HCT116 (cell line): ENCODE measurements at regions not wholly inside any gene's neighbourhood (a gene's known extent, or its start where the extent isn't known, plus 50 kb on each side); places are given as distances from the start of the nearest gene placed in this dataset.

Experiments used
- ATAC-seq: fragments of 200-7000 bp; cut with Tn5 transposase; 2 replicates; pipeline ENCODE4 v1.9.1; 2020; ENCODE audit warnings: mild to moderate bottlenecking, moderate library complexity
- BruUV-seq: library from RNA; stranded (reverse); fragments of 400-500 nt; replicated peaks from 2 replicates; lab custom pipeline; 2021; lab: Mats Ljungman, UMichigan
- CTCF ChIA-PET: fragments of 300-600 bp; sonication (Branson Sonifier 250); formaldehyde crosslinking; loops from one replicate; lab custom pipeline; 2021; ENCODE audit warnings: antibody characterized with exemption; lab: Charles Lee
- POLR2A ChIA-PET: fragments of 300-600, 350-600 bp; sonication (Branson Sonifier 250); formaldehyde crosslinking; loops from one replicate; lab custom pipeline; 2021; ENCODE audit warnings: antibody characterized with exemption; lab: Charles Lee
- RAD21 ChIA-PET, 2 experiments: fragments of 300-600 bp; sonication (Branson Sonifier 250); formaldehyde crosslinking; loops; one replicate each; lab custom pipeline; 2023; ENCODE audit warnings: low total read pairs in 2 of 2; ENCODE audit not compliant: uncharacterized antibody in 2 of 2, unreplicated experiment in 2 of 2, low non-redundant PET in 1 of 2; lab: Charles Lee
- DNase-seq: peaks from one replicate; pipeline ENCODE4 v3.0.0-alpha.2; 2010; ENCODE audit warnings: low read depth, low spot score
- H2AFZ ChIP-seq: fragments of 200-600 bp; shearing (Covaris generic), sonication (generic); 2 replicates; pipeline ENCODE4 v1.6.1; 2017; ENCODE audit warnings: low read depth, mixed run types, mixed read lengths, antibody characterized with exemption, low read length; ENCODE audit not compliant: poor library complexity, severe bottlenecking
- H3K27ac ChIP-seq: 2 replicates; pipeline ENCODE4 v1.5.1; 2012; ENCODE audit warnings: low read depth, low read length
- H3K27me3 ChIP-seq: fragments of 200-600 bp; sonication (generic); 2 replicates; pipeline ENCODE4 v1.6.1; 2016; ENCODE audit warnings: mixed run types, low read length, mixed read lengths; ENCODE audit not compliant: insufficient read depth
- H3K36me3 ChIP-seq, 2 experiments: fragments of 200-500 bp in 1 of 2; fragments of 200-600 bp in 1 of 2; sonication (Bioruptor generic) in 1 of 2; sonication (generic) in 1 of 2; 2 replicates each; pipeline versions ENCODE4 v1.5.1 to v1.6.1; 2014 to 2016; ENCODE audit warnings: low read length in 2 of 2, inconsistent platforms in 1 of 2, mixed read lengths in 1 of 2, mixed run types in 1 of 2; ENCODE audit not compliant: insufficient read depth in 2 of 2, control insufficient read depth in 1 of 2
- H3K4me1 ChIP-seq, 2 experiments: fragments of 200-600 bp in 1 of 2; sonication (generic) in 1 of 2; 2 replicates each; pipeline versions ENCODE4 v1.5.1 to v1.6.1; 2012 to 2017; ENCODE audit warnings: low read length in 2 of 2, inconsistent platforms in 1 of 2, mild to moderate bottlenecking in 1 of 2, mixed read lengths in 1 of 2, mixed run types in 1 of 2, moderate library complexity in 1 of 2; ENCODE audit not compliant: insufficient read depth in 2 of 2, control insufficient read depth in 1 of 2
- H3K4me2 ChIP-seq: fragments of 200-600 bp; sonication (generic); 2 replicates; pipeline ENCODE4 v1.6.1; 2017; ENCODE audit warnings: mixed run types, low read length, mixed read lengths
- H3K4me3 ChIP-seq, 2 experiments: fragments of 200-600 bp in 1 of 2; sonication (generic) in 1 of 2; replicated peaks in 1 of 2; 2 replicates each; pipeline ENCODE4 v1.5.1; 2011 to 2016; ENCODE audit warnings: low read length in 2 of 2, control low read depth in 1 of 2, low read depth in 1 of 2, mild to moderate bottlenecking in 1 of 2, mixed read lengths in 1 of 2, mixed run types in 1 of 2
- H3K79me2 ChIP-seq: fragments of 200-600 bp; sonication (generic); 2 replicates; pipeline ENCODE4 v1.6.1; 2017; ENCODE audit warnings: mild to moderate bottlenecking, mixed run types, low read length, moderate library complexity, mixed read lengths; ENCODE audit not compliant: insufficient read depth
- H3K9ac ChIP-seq: fragments of 200-600 bp; sonication (generic); 2 replicates; pipeline ENCODE4 v1.6.1; 2016; ENCODE audit warnings: low read length, mixed read lengths
- H3K9me2 ChIP-seq: fragments of 200-600 bp; sonication (generic), shearing (Covaris generic); 2 replicates; pipeline ENCODE4 v1.6.1; 2017; ENCODE audit warnings: mixed run types, mild to moderate bottlenecking, moderate library complexity; ENCODE audit not compliant: insufficient read depth
- H3K9me3 ChIP-seq, 2 experiments: fragments of 200-500 bp in 1 of 2; fragments of 200-600 bp in 1 of 2; sonication (Bioruptor generic) in 1 of 2; sonication (generic) in 1 of 2; 2 replicates each; pipeline ENCODE4 v1.6.1; 2014 to 2017; ENCODE audit warnings: low read length in 2 of 2, mixed read lengths in 2 of 2, inconsistent platforms in 1 of 2, low read depth in 1 of 2, mild to moderate bottlenecking in 1 of 2, mixed run types in 1 of 2, moderate library complexity in 1 of 2; ENCODE audit not compliant: control insufficient read depth in 1 of 2, insufficient read depth in 1 of 2
- H4K20me1 ChIP-seq: fragments of 200-600 bp; sonication (generic), shearing (Covaris generic); 2 replicates; pipeline ENCODE4 v1.6.1; 2017; ENCODE audit warnings: mixed run types, mild to moderate bottlenecking, moderate library complexity; ENCODE audit not compliant: insufficient read depth
- CBX3 ChIP-seq: IDR thresholded peaks from 2 replicates; pipeline ENCODE4 v1.6.1; 2012; ENCODE audit warnings: low read depth
- EZH2phosphoT487 ChIP-seq: fragments of 200-600 bp; IDR thresholded peaks from 2 replicates; pipeline ENCODE4 v1.6.1; 2018; ENCODE audit warnings: antibody characterized with exemption, borderline replicate concordance
- FOSL1 ChIP-seq: IDR thresholded peaks from 2 replicates; pipeline ENCODE4 v1.6.1; 2012; ENCODE audit warnings: low read depth
- MAX ChIP-seq: IDR thresholded peaks from 2 replicates; pipeline ENCODE4 v1.6.1; 2012
- POLR2AphosphoS5 ChIP-seq: IDR thresholded peaks from 2 replicates; pipeline ENCODE4 v1.6.1; 2011; ENCODE audit warnings: mild to moderate bottlenecking, low read depth, low read length, moderate library complexity
- SP1 ChIP-seq: IDR thresholded peaks from 2 replicates; pipeline ENCODE4 v1.6.1; 2012; ENCODE audit warnings: low read depth
- ZBTB33 ChIP-seq: IDR thresholded peaks from 2 replicates; pipeline ENCODE4 v1.6.1; 2011; ENCODE audit warnings: mild to moderate bottlenecking, low read length, moderate library complexity; ENCODE audit not compliant: insufficient replicate concordance; ENCODE audit errors: extremely low read depth
- ZFX ChIP-seq: fragments of 450-650 bp; IDR thresholded peaks from 2 replicates; pipeline ENCODE4 v1.6.1; 2017
- intact Hi-C: fragments of 100-400 bp; cut with micrococcal nuclease; formaldehyde crosslinking; loops from 2 replicates; pipeline ENCODE4 v1.10.0; 2022

- ChIA-PET RAD21 (no interaction called here), POLR2A (no interaction called here), CTCF (no interaction called here)
- H3K36me3 ChIP-seq: no peaks in the 10 kb centered on the region
- no peaks in the 10 kb centered on the region for H3K4me1 ChIP-seq
- no peaks in the 10 kb centered on the region for H3K27me3 ChIP-seq
- no peaks in the 10 kb centered on the region for H3K9me2 ChIP-seq
- no peak overlapping the region for H3K4me2 ChIP-seq
- H3K4me3 ChIP-seq: no peak overlapping the region
- no peak overlapping the region for H3K27ac ChIP-seq
- H3K9ac ChIP-seq: no peak overlapping the region
- intact Hi-C loops: no loop called here
- no peaks in the 10 kb centered on the region for H4K20me1 ChIP-seq
- no peaks in the 10 kb centered on the region for H3K9me3 ChIP-seq
- DNase-seq (no peak), ATAC-seq (no peak)
- H2AFZ ChIP-seq: no peak overlapping the region
- no TSS peak for BruUV-seq
- TF ChIP-seq FOSL1 (no peak), ZFX (no peak), SP1 (no peak), ZBTB33 (no peak), POLR2AphosphoS5 (no peak), MAX (no peak), EZH2phosphoT487 (no peak), CBX3 (no peak)
- H3K79me2 ChIP-seq: no peaks in the 10 kb centered on the region
These were observed 83.5 kb upstream of the DTNA start for GRCh38 chr18:34626404-34627136.
